ENCODE measurements at regions not wholly inside any gene's neighbourhood (a gene's known extent, or its start where the extent isn't known, plus 50 kb on each side); places are given as distances from the start of the nearest gene placed in this dataset.

DNA sequence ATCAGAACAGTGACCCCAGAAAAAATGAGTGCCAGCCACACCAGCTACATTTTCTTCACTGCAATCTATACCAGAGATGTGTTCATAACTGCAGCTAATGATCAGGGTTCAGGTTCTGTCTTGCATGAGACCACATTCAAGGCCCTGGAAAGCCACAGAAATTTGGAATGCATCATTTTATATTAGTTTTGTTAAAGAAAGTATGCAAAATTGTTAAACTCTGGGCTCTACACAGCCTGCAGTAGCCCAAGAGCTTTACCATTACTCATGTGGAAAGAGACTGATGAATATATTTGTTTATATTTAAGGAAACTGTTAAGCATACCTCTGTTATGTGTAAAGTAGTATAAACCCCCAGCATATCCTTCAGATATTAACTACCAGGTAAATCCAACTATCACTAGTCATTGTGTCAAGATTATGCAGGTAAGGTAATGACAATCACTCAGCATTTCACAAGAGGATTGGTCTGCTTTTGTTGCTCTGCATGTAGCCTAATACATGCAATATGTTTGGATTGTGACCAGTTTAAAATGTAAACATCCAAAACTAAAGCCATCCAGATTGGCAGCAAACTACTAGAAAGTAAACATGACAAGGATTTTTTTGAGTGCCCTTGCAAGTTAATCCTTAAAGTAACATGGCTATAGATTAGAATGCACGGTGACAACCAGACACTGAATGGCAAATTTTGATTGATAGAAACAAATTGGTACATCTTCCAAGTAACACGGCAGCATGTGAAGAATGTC lies 429.1 kb upstream of the ARGLU1 start:
- ChIA-PET CTCF (no interaction called here), POLR2A (no interaction called here)
- TF ChIP-seq, protein P1, sequence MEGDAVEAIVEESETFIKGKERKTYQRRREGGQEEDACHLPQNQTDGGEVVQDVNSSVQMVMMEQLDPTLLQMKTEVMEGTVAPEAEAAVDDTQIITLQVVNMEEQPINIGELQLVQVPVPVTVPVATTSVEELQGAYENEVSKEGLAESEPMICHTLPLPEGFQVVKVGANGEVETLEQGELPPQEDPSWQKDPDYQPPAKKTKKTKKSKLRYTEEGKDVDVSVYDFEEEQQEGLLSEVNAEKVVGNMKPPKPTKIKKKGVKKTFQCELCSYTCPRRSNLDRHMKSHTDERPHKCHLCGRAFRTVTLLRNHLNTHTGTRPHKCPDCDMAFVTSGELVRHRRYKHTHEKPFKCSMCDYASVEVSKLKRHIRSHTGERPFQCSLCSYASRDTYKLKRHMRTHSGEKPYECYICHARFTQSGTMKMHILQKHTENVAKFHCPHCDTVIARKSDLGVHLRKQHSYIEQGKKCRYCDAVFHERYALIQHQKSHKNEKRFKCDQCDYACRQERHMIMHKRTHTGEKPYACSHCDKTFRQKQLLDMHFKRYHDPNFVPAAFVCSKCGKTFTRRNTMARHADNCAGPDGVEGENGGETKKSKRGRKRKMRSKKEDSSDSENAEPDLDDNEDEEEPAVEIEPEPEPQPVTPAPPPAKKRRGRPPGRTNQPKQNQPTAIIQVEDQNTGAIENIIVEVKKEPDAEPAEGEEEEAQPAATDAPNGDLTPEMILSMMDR (IDR thresholded peaks at IDR 0.05; ENCODE audit: extremely low read depth in 1 of 2, insufficient read depth in 1 of 2, low read depth in 1 of 2, low read length in 2 of 2): no peak
- TF ChIP-seq EZH2 (IDR thresholded peaks at IDR 0.05; ENCODE audit: borderline replicate concordance, low read depth, low read length, severe bottlenecking) (no peak), FOS (IDR thresholded peaks at IDR 0.05; ENCODE audit: borderline replicate concordance, insufficient read depth, low read length) (no peak), POLR2A (IDR thresholded peaks at IDR 0.05; ENCODE audit: low read depth, low read length) (no peak), POLR2AphosphoS5 (IDR thresholded peaks at IDR 0.05; ENCODE audit: insufficient read depth, low read depth, low read length) (no peak), GATA2 (IDR thresholded peaks at IDR 0.05; ENCODE audit: insufficient read depth, insufficient read length, low read depth, low read length) (no peak), MYC (IDR thresholded peaks at IDR 0.05; ENCODE audit: low read depth, low read length) (no peak), JUN (IDR thresholded peaks at IDR 0.05; ENCODE audit: borderline replicate concordance, insufficient read depth, insufficient read length, low read depth) (no peak)
- TF ChIP-seq, protein P2, sequence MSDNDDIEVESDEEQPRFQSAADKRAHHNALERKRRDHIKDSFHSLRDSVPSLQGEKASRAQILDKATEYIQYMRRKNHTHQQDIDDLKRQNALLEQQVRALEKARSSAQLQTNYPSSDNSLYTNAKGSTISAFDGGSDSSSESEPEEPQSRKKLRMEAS (IDR thresholded peaks at IDR 0.05; ENCODE audit: insufficient read depth, insufficient read length): no peak
- no peaks in the 10 kb centered on the region for H4K20me1 ChIP-seq (replicated peaks; ENCODE audit: control insufficient read depth, extremely low read depth, insufficient read depth, low read length)
- H3K9me1 ChIP-seq (replicated peaks; ENCODE audit: control insufficient read depth, extremely low read depth, insufficient read depth, low read length): no peaks in the 10 kb centered on the region
- no peaks in the 10 kb centered on the region for H3K27me3 ChIP-seq (ENCODE audit: control insufficient read depth in 2 of 2, insufficient read depth in 2 of 2, low read length in 2 of 2)
- H3K9ac ChIP-seq (replicated peaks; ENCODE audit: extremely low read depth, insufficient read depth, low read length): no peak overlapping the region
- intact Hi-C loops (cut with micrococcal nuclease) (no loop called here), dilution Hi-C loops (cut with MboI; ENCODE audit: extremely low pct_ligation_motif_present, low sequenced_read_pairs) (no loop called here)
- no peaks in the 10 kb centered on the region for H3K4me1 ChIP-seq (ENCODE audit: control insufficient read depth, extremely low read depth, insufficient read depth, low read length)
- no TSS peak for BruUV-seq (replicated peaks)
- no peaks in the 10 kb centered on the region for H3K9me3 ChIP-seq (replicated peaks; ENCODE audit: control insufficient read depth, insufficient read depth, low read length)
- DNase-seq (ENCODE audit: low read depth, low spot score): no peak
- no peak overlapping the region for H3K4me3 ChIP-seq (replicated peaks in 1 of 3; ENCODE audit: insufficient read depth in 1 of 3, low read depth in 1 of 3, low read length in 3 of 3)
- H3K27ac ChIP-seq (ENCODE audit: insufficient read depth, low read depth, low read length): no peak overlapping the region
- H2AFZ ChIP-seq (ENCODE audit: low read depth, low read length): no peak overlapping the region
- no peak for FAIRE-seq
- H3K4me2 ChIP-seq (ENCODE audit: insufficient read depth, low read length): no peak overlapping the region
- H3K79me2 ChIP-seq (ENCODE audit: control insufficient read depth, insufficient read depth, low read length): no peaks in the 10 kb centered on the region
- no peaks in the 10 kb centered on the region for H3K36me3 ChIP-seq (ENCODE audit: control insufficient read depth in 2 of 2, extremely low read depth in 1 of 2, insufficient read depth in 2 of 2, low read length in 2 of 2)
